Astrocyte (in vitro differentiated cells and primary cell): ENCODE measurements at regions not wholly inside any gene's neighbourhood (a gene's known extent, or its start where the extent isn't known, plus 50 kb on each side); places are given as distances from the start of the nearest gene placed in this dataset.
A peak's percentile ranks its signal among the peaks of the same experiment; 100 is the strongest.

ENCODE experiments used
- DNase-seq: peaks from one replicate; pipeline ENCODE4 v3.0.0-alpha.2; 2010; ENCODE audit warnings: low read depth
- FAIRE-seq: peaks from 2 replicates; lab custom pipeline; 2011; peaks lifted over from hg19 to GRCh38; lab: Jason Lieb, UNC
- H2AFZ ChIP-seq: 2 replicates; pipeline ENCODE4 v1.6.0; 2012; ENCODE audit warnings: low read depth, low read length, inconsistent platforms
- H3K27ac ChIP-seq: 2 replicates; pipeline ENCODE4 v1.5.1; 2011; ENCODE audit warnings: low read depth, low read length, inconsistent platforms
- H3K27me3 ChIP-seq: 2 replicates; pipeline ENCODE4 v1.6.0; 2011; ENCODE audit warnings: low read length, inconsistent platforms; ENCODE audit not compliant: insufficient read depth
- H3K36me3 ChIP-seq: 2 replicates; pipeline ENCODE4 v1.5.1; 2011; ENCODE audit warnings: low read length, inconsistent platforms; ENCODE audit not compliant: insufficient read depth
- H3K4me1 ChIP-seq: 2 replicates; pipeline ENCODE4 v1.5.1; 2011; ENCODE audit warnings: low read length, inconsistent platforms; ENCODE audit not compliant: insufficient read depth
- H3K4me2 ChIP-seq: 2 replicates; pipeline ENCODE4 v1.6.0; 2012; ENCODE audit warnings: low read length, inconsistent platforms
- H3K4me3 ChIP-seq: 2 replicates; pipeline ENCODE4 v1.5.1; 2011; ENCODE audit warnings: low read depth, mild to moderate bottlenecking, low read length, inconsistent platforms; ENCODE audit not compliant: insufficient read depth
- H3K79me2 ChIP-seq: 2 replicates; pipeline ENCODE4 v1.6.0; 2012; ENCODE audit warnings: mild to moderate bottlenecking, low read length, inconsistent platforms; ENCODE audit not compliant: insufficient read depth
- H3K9ac ChIP-seq: 2 replicates; pipeline ENCODE4 v1.6.0; 2012; ENCODE audit warnings: mild to moderate bottlenecking, low read length, inconsistent platforms
- H3K9me3 ChIP-seq: 2 replicates; pipeline ENCODE4 v1.5.1; 2012; ENCODE audit warnings: low read depth, mild to moderate bottlenecking, low read length, inconsistent platforms; ENCODE audit not compliant: insufficient read depth
- H4K20me1 ChIP-seq: 2 replicates; pipeline ENCODE4 v1.6.0; 2012; ENCODE audit warnings: low read length, inconsistent platforms; ENCODE audit not compliant: insufficient read depth
- H3K27ac Mint-ChIP-seq: one replicate; pipeline ENCODE4 v1.8.0; 2021; ENCODE audit warnings: mild to moderate bottlenecking, mixed read lengths; ENCODE audit not compliant: unreplicated experiment
- H3K27me3 Mint-ChIP-seq: one replicate; pipeline ENCODE4 v1.8.0; 2021; ENCODE audit warnings: low read depth, mixed read lengths; ENCODE audit not compliant: unreplicated experiment
- H3K36me3 Mint-ChIP-seq: one replicate; pipeline ENCODE4 v1.8.0; 2021; ENCODE audit warnings: low read depth, mixed read lengths; ENCODE audit not compliant: unreplicated experiment
- H3K4me1 Mint-ChIP-seq: one replicate; pipeline ENCODE4 v1.8.0; 2021; ENCODE audit warnings: low read depth, mixed read lengths; ENCODE audit not compliant: unreplicated experiment
- H3K4me3 Mint-ChIP-seq: one replicate; pipeline ENCODE4 v1.8.0; 2021; ENCODE audit warnings: mild to moderate bottlenecking, moderate library complexity, mixed read lengths; ENCODE audit not compliant: unreplicated experiment
- H3K9me3 Mint-ChIP-seq: one replicate; pipeline ENCODE4 v1.8.0; 2021; ENCODE audit warnings: mild to moderate bottlenecking, mixed read lengths; ENCODE audit not compliant: unreplicated experiment
- EZH2 ChIP-seq: IDR thresholded peaks from 2 replicates; pipeline ENCODE4 v1.6.1; 2012; ENCODE audit warnings: mild to moderate bottlenecking, low read length, inconsistent platforms; ENCODE audit not compliant: insufficient read depth
- TF ChIP-seq, protein P1 (sequence below): IDR thresholded peaks from 2 replicates; pipeline ENCODE4 v1.5.1; 2011; ENCODE audit warnings: low read depth, mild to moderate bottlenecking, inconsistent platforms, low read length, moderate library complexity; ENCODE audit not compliant: insufficient read depth

DNA sequence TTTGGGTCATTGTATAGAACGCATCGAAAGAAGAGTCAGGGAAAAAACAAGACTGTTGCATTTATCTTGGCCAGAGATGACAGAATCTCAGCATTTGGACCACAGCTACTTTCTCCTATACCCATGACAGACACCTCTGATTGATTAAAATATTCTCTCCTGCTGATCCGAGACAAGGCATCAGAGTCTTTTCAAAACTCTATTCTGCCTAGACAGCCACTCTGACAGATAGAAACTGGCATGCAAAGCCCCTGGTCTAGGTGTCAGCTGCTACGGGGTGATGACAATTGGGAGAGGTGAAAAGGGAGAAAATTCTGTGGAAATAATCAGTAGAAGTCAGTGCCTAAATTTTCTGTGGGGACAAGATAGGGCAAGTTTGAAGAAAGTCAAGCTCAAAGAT lies 152.2 kb downstream of the PIK3R1 start:
- no peaks in the 10 kb centered on the region for H4K20me1 ChIP-seq
- Mint-ChIP-seq H3K4me3 (no peak overlapping the region), H3K27me3 (no peaks in the 10 kb centered on the region), H3K9me3 (no peaks in the 10 kb centered on the region), H3K4me1 (peaks cover 10% of the 10 kb centered on the region), H3K27ac (no peak overlapping the region), H3K36me3 (no peaks in the 10 kb centered on the region)
- H3K4me1 ChIP-seq: peaks cover 9% of the 10 kb centered on the region
- no peak overlapping the region for H2AFZ ChIP-seq
- no peak overlapping the region for H3K9ac ChIP-seq
- TF ChIP-seq, protein P1, sequence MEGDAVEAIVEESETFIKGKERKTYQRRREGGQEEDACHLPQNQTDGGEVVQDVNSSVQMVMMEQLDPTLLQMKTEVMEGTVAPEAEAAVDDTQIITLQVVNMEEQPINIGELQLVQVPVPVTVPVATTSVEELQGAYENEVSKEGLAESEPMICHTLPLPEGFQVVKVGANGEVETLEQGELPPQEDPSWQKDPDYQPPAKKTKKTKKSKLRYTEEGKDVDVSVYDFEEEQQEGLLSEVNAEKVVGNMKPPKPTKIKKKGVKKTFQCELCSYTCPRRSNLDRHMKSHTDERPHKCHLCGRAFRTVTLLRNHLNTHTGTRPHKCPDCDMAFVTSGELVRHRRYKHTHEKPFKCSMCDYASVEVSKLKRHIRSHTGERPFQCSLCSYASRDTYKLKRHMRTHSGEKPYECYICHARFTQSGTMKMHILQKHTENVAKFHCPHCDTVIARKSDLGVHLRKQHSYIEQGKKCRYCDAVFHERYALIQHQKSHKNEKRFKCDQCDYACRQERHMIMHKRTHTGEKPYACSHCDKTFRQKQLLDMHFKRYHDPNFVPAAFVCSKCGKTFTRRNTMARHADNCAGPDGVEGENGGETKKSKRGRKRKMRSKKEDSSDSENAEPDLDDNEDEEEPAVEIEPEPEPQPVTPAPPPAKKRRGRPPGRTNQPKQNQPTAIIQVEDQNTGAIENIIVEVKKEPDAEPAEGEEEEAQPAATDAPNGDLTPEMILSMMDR: no peak
- TF ChIP-seq EZH2: no peak
- no peaks in the 10 kb centered on the region for H3K36me3 ChIP-seq
- H3K4me3 ChIP-seq: no peak overlapping the region
- H3K4me2 ChIP-seq: no peak overlapping the region
- DNase-seq (no peak), FAIRE-seq (no peak)
- H3K9me3 ChIP-seq: no peaks in the 10 kb centered on the region
- no peak overlapping the region for H3K27ac ChIP-seq
- no peaks in the 10 kb centered on the region for H3K79me2 ChIP-seq
- H3K27me3 ChIP-seq: no peaks in the 10 kb centered on the region

DNA sequence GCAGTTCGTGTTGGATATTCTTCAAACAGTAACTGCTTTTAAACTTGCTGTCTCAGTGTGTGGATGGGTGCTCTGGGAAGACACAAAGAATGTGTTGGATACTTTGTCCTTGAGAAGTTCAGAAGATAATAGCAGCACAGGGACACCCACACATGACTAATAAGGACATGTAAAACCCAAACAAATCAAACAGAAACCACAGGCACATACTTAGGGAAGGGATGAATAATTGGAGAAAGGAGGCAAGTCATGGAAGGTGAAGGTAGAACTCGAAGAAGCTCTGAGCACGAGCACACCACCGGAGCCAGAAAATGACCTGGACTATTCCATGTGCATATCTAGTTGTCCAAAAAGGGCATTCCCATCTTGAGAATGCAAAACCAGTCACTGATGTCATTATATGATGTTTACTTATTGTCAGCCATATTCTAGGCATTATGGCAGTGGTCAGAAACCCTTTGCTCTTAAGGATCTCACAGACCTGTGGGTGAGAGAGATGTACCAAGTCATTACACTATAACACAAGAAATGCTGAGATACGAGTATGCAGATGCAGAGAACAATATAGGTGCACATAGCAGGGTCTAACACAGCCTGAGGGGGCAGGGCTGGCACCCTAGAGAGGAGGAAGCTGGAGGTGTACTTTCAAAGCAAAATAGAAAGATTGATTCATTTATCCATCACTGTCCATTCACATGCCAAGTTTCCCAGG lies 152.9 kb downstream of the PIK3R1 start:
- Histone ChIP-seq H3K4me3 (no peak overlapping the region), H4K20me1 (no peaks in the 10 kb centered on the region), H3K27ac (no peak overlapping the region), H3K27me3 (no peaks in the 10 kb centered on the region), H3K4me2 (peak overlapping the region; percentile 33), H3K9me3 (no peaks in the 10 kb centered on the region), H3K4me1 (peaks cover 9% of the 10 kb centered on the region), H3K79me2 (no peaks in the 10 kb centered on the region), H3K9ac (no peak overlapping the region), H2AFZ (no peak overlapping the region), H3K36me3 (no peaks in the 10 kb centered on the region)
- H3K27ac Mint-ChIP-seq: no peak overlapping the region
- TF ChIP-seq, protein P1: no peak
- TF ChIP-seq EZH2: no peak
- H3K4me1 Mint-ChIP-seq: peaks cover 10% of the 10 kb centered on the region
- H3K9me3 Mint-ChIP-seq: peaks cover 2% of the 10 kb centered on the region
- H3K4me3 Mint-ChIP-seq: no peak overlapping the region
- DNase-seq (peak; percentile 42), FAIRE-seq (peak; percentile 87)
- H3K36me3 Mint-ChIP-seq: no peaks in the 10 kb centered on the region
- no peaks in the 10 kb centered on the region for H3K27me3 Mint-ChIP-seq

DNA sequence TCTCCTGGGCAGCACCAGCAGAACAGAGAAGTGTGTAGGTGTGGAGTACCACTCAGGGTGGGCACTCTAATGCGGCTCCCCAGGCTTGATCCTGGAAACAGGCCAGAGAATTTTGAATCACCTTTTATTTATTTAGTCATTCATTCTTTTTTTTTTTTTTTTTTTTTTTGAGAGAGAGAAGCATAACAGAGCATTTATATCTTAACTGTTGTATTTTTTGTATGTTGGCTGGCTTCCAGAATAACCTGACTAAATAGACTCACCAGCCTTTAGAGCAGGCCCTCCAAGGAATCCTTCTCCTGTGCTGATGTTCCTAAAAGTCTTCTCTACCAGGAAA lies 153.4 kb downstream of the PIK3R1 start:
- Histone ChIP-seq H3K9me3 (no peaks in the 10 kb centered on the region), H3K4me1 (peaks cover 9% of the 10 kb centered on the region), H4K20me1 (no peaks in the 10 kb centered on the region), H3K36me3 (no peaks in the 10 kb centered on the region), H3K4me2 (peak overlapping the region; percentile 33), H3K27me3 (no peaks in the 10 kb centered on the region), H3K79me2 (no peaks in the 10 kb centered on the region), H3K4me3 (no peak overlapping the region), H2AFZ (no peak overlapping the region), H3K27ac (no peak overlapping the region), H3K9ac (no peak overlapping the region)
- FAIRE-seq (no peak), DNase-seq (peak; percentile 28)
- Mint-ChIP-seq H3K36me3 (no peaks in the 10 kb centered on the region), H3K4me1 (peaks cover 10% of the 10 kb centered on the region), H3K9me3 (peaks cover 2% of the 10 kb centered on the region), H3K27me3 (no peaks in the 10 kb centered on the region), H3K4me3 (no peak overlapping the region), H3K27ac (no peak overlapping the region)
- no peak for TF ChIP-seq EZH2
- TF ChIP-seq, protein P1: no peak
